A549 (cell line): ENCODE measurements at regions not wholly inside any gene's neighbourhood (a gene's known extent, or its start where the extent isn't known, plus 50 kb on each side); places are given as distances from the start of the nearest gene placed in this dataset.

ENCODE experiments used
- BHLHE40 ChIP-seq: IDR thresholded peaks from 2 replicates; pipeline ENCODE4 v1.6.1; 2012; ENCODE audit warnings: low read depth, low read length, inconsistent platforms
- CBX8 ChIP-seq: fragments of 200-600 bp; sonication (generic); IDR thresholded peaks from 2 replicates; pipeline ENCODE4 v1.6.1; 2016
- CHD4 ChIP-seq: fragments of 200-600 bp; sonication (generic); IDR thresholded peaks from 2 replicates; pipeline ENCODE4 v1.6.1; 2016; ENCODE audit warnings: antibody characterized with exemption, mild to moderate bottlenecking, borderline replicate concordance
- ESRRA ChIP-seq: fragments of 150-350 bp; IDR thresholded peaks from 2 replicates; pipeline ENCODE4 v1.6.1; 2014; ENCODE audit warnings: mild to moderate bottlenecking, low read length, borderline replicate concordance
- JUN ChIP-seq, 2 experiments: fragments of >200 bp; sonication (Bioruptor Twin); formaldehyde crosslinking; IDR thresholded peaks; 2 replicates in 1 of 2; 3 replicates in 1 of 2; pipeline ENCODE4 v1.6.1; 2016 to 2017
- MAFK ChIP-seq: fragments of 450-650 bp; IDR thresholded peaks from 2 replicates; pipeline ENCODE4 v1.6.1; 2014; ENCODE audit not compliant: partially characterized antibody
- POLR2A ChIP-seq: IDR thresholded peaks from 2 replicates; pipeline ENCODE4 v1.6.1; 2012; ENCODE audit warnings: mild to moderate bottlenecking, low read length
- TF ChIP-seq, protein P1 (sequence below): fragments of >200 bp; sonication (Bioruptor Twin); formaldehyde crosslinking; IDR thresholded peaks from 3 replicates; pipeline ENCODE4 v1.5.1; 2016

DNA sequence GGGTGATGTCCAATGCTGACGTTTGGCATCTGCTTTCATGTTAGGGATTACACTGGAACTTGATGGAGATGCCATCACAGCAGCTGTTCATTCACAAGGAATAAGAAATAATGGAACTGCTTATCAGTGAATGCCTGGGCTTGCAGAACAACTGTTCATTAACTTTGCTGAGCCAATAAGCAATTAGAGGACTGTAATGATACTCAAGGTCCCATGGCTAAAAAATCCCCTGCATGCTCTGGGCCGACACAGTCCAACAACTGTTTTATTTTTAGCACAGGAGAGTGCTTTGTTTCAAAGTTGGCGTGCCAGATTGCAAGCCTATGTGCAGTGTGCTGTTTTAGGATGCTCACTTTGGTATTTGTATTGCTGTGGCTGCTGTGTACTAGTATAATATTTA is 408.0 kb upstream of the RGPD4 start:
- no peak for TF ChIP-seq ESRRA
- no peak for TF ChIP-seq CHD4
- no peak for TF ChIP-seq MAFK
- no peak for TF ChIP-seq JUN (IDR thresholded peaks at IDR 0.05)
- TF ChIP-seq, protein P1, sequence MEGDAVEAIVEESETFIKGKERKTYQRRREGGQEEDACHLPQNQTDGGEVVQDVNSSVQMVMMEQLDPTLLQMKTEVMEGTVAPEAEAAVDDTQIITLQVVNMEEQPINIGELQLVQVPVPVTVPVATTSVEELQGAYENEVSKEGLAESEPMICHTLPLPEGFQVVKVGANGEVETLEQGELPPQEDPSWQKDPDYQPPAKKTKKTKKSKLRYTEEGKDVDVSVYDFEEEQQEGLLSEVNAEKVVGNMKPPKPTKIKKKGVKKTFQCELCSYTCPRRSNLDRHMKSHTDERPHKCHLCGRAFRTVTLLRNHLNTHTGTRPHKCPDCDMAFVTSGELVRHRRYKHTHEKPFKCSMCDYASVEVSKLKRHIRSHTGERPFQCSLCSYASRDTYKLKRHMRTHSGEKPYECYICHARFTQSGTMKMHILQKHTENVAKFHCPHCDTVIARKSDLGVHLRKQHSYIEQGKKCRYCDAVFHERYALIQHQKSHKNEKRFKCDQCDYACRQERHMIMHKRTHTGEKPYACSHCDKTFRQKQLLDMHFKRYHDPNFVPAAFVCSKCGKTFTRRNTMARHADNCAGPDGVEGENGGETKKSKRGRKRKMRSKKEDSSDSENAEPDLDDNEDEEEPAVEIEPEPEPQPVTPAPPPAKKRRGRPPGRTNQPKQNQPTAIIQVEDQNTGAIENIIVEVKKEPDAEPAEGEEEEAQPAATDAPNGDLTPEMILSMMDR, result no peak
- no peak for TF ChIP-seq BHLHE40
- no peak for TF ChIP-seq POLR2A
- TF ChIP-seq CBX8, result no peak
